ENCODE measurements at regions not wholly inside any gene's neighbourhood (a gene's known extent, or its start where the extent isn't known, plus 50 kb on each side); places are given as distances from the start of the nearest gene placed in this dataset.
A peak's percentile ranks its signal among the peaks of the same experiment; 100 is the strongest.

DNA sequence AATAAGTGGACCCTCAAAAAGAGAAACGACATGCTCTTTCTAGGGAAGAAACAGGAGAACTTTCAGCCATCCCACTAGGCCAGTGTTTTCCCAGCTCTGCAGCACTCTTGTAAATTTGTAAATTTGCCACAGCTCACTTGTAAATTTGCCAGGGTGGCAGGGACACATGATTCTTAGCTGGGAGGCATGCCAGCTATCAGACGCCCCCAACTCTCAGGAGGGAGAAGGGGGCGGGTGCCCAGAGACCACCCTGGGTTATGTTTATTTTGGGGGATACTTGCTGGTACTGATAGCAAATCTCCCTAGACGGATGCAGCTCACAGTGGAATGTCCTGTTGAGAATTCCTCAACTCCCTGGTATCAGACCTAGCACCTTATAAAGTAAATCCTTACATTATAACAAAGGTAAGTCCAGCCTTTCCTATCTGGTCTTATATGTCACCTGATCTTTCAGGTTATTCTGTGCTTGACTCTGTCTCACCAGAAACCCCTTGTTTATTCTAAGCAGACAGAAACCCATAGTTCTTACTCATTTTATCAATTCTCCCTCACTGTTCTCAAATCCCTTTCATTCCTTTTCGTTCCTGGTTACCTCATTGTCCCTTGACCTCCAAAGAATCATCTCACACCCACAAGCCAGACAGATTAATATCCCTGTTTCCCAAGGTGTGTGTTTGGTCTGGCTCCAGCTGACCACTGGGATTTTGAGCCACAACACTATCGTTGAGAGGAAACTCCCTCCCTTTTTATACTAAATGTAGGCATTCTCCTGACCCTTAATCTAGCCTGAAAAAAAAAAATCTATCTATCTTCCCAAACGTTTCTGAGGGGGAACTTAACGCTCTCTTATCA lies 69.3 kb upstream of the HMGA2 start:
- Mint-ChIP-seq H3K27ac (no peak overlapping the region), H3K9me3 (no peaks in the 10 kb centered on the region), H3K4me1 (ENCODE audit: low read depth) (peaks cover 18% of the 10 kb centered on the region), H3K27me3 (ENCODE audit: low read depth) (peaks cover 48% of the 10 kb centered on the region), H3K36me3 (ENCODE audit: insufficient read depth in 2 of 2) (no peaks in the 10 kb centered on the region), H3K4me3 (no peak overlapping the region)
- ATAC-seq (replicated peaks in 1 of 2) = no peak
- no peak for DNase-seq

DNA sequence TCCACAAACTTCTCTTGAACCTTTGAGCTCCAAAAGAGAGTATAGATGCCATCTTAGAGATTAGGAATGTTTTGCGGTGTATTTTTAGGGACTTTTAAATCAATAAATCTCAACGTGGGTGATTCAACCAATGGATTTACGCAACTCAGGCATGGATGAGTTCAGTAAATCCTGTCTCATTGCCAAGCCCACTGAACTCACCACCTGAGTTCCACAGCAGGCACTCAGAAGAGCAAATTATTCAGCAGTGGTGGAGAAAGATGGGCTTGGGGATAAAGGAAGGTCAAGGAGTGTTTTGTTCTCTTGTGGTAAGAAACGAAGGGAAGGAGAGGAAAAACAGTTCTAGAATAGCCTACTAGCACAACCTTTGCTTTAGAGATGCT lies 68.7 kb upstream of the HMGA2 start:
- H3K4me3 Mint-ChIP-seq = no peak overlapping the region
- no peak overlapping the region for H3K27ac Mint-ChIP-seq
- no peaks in the 10 kb centered on the region for H3K36me3 Mint-ChIP-seq (ENCODE audit: insufficient read depth in 2 of 2)
- H3K9me3 Mint-ChIP-seq = no peaks in the 10 kb centered on the region
- H3K4me1 Mint-ChIP-seq (ENCODE audit: low read depth) = peaks cover 18% of the 10 kb centered on the region
- H3K27me3 Mint-ChIP-seq (ENCODE audit: low read depth) = peaks cover 52% of the 10 kb centered on the region
- no peak for DNase-seq
- no peak for ATAC-seq (replicated peaks in 1 of 2)

DNA sequence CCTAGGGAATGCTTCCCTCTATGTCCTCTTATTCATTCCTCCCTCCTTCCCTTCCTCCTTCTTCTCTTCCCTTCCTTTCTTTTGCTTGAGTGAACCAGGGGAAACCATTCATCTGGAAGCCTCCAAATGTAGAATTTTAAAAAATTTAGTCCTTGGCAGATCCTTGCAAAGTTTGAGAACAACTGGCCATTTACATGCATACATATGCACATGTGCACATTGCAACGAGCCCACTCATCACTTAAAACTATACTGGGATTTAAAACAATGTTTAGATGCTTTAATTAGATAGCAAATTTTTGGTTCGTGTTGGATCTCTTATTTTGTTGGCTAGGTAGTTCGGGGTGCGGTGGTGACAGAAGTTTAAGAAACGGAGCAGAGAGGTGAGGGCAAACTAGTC lies 68.0 kb upstream of the HMGA2 start:
- H3K27ac Mint-ChIP-seq = no peak overlapping the region

DNA sequence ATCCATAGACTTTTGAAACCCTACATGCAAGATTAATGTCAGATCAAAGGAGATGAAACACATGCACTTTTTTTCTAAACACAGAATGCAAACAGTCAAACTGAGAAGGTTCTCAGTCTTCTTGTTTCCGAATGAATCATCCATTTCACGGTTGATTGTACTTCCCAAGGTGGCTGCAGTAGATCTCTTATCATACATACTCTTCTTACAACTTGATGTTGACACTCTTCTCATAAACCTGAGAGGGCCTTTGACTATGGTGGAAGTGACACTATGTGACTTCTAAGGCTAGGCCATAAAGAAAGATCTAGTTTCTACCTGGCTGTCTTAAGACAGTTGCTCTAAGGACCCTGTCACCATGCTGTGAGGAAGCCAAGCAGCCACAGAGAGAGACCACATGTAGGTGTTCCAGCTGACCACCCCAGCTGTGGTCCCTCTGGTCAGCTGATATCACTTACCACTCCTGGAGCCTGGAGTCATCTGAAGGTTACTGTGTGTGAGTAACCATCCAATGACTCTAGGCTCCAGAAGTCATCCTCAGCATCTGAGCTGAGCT lies 67.2 kb upstream of the HMGA2 start:
- no peak overlapping the region for H3K27ac Mint-ChIP-seq
- H3K9me3 Mint-ChIP-seq = no peaks in the 10 kb centered on the region
- H3K4me1 Mint-ChIP-seq (ENCODE audit: low read depth) = peaks cover 18% of the 10 kb centered on the region
- H3K36me3 Mint-ChIP-seq (ENCODE audit: insufficient read depth in 2 of 2) = no peaks in the 10 kb centered on the region
- DNase-seq = peak; percentile 34 to 55
- peaks cover 59% of the 10 kb centered on the region for H3K27me3 Mint-ChIP-seq (ENCODE audit: low read depth)
- ATAC-seq (replicated peaks in 1 of 2) = peak; percentile 90 to 93
- no peak overlapping the region for H3K4me3 Mint-ChIP-seq

More for the DNA sequence above, 68.0 kb upstream of the HMGA2 start:
- no peaks in the 10 kb centered on the region for H3K9me3 Mint-ChIP-seq
- no peak for DNase-seq
- H3K36me3 Mint-ChIP-seq (ENCODE audit: insufficient read depth in 2 of 2) = no peaks in the 10 kb centered on the region
- no peak overlapping the region for H3K4me3 Mint-ChIP-seq
- peaks cover 59% of the 10 kb centered on the region for H3K27me3 Mint-ChIP-seq (ENCODE audit: low read depth)
- no peak for ATAC-seq (replicated peaks in 1 of 2)
- H3K4me1 Mint-ChIP-seq (ENCODE audit: low read depth) = peaks cover 18% of the 10 kb centered on the region

DNA sequence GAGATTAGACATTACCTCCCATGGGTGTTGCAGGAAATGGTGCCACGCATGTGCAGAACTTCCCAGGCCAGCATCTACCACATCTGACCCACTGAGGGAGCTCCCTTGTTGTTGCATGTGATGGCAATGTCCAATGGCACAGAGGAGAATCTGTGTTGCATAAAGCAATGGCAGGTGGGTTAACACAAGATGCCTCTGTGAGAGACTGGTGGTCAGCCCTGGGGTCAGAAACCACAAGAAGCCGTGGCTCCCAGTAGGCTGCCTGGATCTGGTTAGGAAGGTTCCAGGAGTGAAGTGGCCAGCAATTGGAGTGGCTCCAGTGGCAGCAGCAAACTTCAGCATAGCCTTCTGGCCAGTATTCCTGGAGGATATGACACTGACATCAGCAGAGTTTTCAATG lies 65.9 kb upstream of the HMGA2 start:
- Mint-ChIP-seq H3K27ac (no peak overlapping the region), H3K4me1 (ENCODE audit: low read depth) (peaks cover 18% of the 10 kb centered on the region), H3K27me3 (ENCODE audit: low read depth) (peaks cover 56% of the 10 kb centered on the region), H3K36me3 (ENCODE audit: insufficient read depth in 2 of 2) (no peaks in the 10 kb centered on the region), H3K9me3 (no peaks in the 10 kb centered on the region), H3K4me3 (no peak overlapping the region)
- DNase-seq (no peak), ATAC-seq (replicated peaks in 1 of 2) (no peak)

DNA sequence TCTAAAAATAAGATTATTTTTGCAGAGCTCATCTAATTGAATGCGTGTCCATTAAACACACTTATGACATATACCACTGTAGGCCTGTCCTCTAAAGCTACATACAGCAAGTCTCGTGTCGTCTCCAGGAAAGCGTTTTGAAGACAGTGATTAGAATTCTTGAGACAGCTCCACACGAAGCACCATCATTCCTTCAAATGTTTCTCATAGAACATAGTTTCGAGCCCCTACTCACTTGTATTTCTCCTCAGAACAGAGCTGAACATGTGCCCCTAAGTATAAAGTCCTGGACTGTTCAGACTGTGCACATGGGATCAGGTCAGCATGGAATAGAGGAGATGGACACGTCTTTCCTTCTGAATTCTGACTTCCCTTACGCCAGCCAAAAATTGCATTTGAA lies 64.5 kb upstream of the HMGA2 start:
- no peaks in the 10 kb centered on the region for H3K36me3 Mint-ChIP-seq (ENCODE audit: insufficient read depth in 2 of 2)
- H3K9me3 Mint-ChIP-seq = no peaks in the 10 kb centered on the region
- peaks cover 18% of the 10 kb centered on the region for H3K4me1 Mint-ChIP-seq (ENCODE audit: low read depth)
- H3K27me3 Mint-ChIP-seq (ENCODE audit: low read depth) = peaks cover 44% of the 10 kb centered on the region
- ATAC-seq (replicated peaks in 1 of 2) (no peak), DNase-seq (no peak)
- H3K4me3 Mint-ChIP-seq = no peak overlapping the region
- no peak overlapping the region for H3K27ac Mint-ChIP-seq

DNA sequence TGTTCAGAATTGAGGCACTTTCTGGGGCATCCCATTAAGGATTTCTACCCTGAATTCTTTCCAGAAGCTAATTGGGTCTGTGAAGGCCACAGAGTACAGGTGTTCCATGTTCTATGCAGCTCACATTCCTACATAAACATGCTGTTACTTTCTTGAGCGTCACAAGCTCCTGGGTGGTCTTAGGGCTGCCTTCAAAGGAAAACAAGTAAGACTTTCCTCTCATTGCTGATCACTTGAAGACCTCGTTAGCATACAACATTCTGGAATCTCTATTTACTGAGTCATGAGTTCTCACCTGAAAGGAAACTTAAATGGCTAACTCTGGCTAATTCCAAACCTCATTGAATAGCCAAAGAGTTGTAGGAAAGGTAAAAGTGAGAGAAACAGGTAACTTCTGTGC lies 63.0 kb upstream of the HMGA2 start:
- H3K9me3 Mint-ChIP-seq = no peaks in the 10 kb centered on the region
- no peak for DNase-seq
- peaks cover 15% of the 10 kb centered on the region for H3K4me1 Mint-ChIP-seq (ENCODE audit: low read depth)
- no peak for ATAC-seq (replicated peaks in 1 of 2)
- H3K36me3 Mint-ChIP-seq (ENCODE audit: insufficient read depth in 2 of 2) = no peaks in the 10 kb centered on the region
- H3K4me3 Mint-ChIP-seq = no peak overlapping the region
- H3K27ac Mint-ChIP-seq = no peak overlapping the region
- peaks cover 37% of the 10 kb centered on the region for H3K27me3 Mint-ChIP-seq (ENCODE audit: low read depth)

DNA sequence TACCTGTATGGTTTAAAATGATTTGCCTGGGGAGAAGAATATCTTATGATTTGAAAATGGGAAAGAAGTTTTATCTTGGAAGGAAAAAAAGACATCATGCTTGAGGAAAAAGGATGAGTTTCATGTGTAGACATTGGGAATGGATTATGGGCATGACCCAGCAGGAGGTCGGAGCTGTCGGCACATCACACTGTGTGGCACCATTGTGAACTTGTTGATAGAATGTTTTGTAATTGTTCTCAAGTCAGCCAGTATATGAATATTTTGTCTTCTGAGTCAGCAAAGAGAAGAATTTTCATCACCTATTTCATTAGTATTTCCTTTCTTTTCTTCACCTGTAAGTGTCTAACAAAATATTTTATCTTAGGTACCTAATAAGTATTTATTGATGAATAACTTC lies 60.0 kb upstream of the HMGA2 start:
- no peak overlapping the region for H3K4me3 Mint-ChIP-seq
- H3K36me3 Mint-ChIP-seq (ENCODE audit: insufficient read depth in 2 of 2) = no peaks in the 10 kb centered on the region
- DNase-seq (no peak), ATAC-seq (replicated peaks in 1 of 2) (no peak)
- peaks cover 33% of the 10 kb centered on the region for H3K27me3 Mint-ChIP-seq (ENCODE audit: low read depth)
- H3K27ac Mint-ChIP-seq = no peak overlapping the region
- H3K4me1 Mint-ChIP-seq (ENCODE audit: low read depth) = no peaks in the 10 kb centered on the region
- no peaks in the 10 kb centered on the region for H3K9me3 Mint-ChIP-seq

DNA sequence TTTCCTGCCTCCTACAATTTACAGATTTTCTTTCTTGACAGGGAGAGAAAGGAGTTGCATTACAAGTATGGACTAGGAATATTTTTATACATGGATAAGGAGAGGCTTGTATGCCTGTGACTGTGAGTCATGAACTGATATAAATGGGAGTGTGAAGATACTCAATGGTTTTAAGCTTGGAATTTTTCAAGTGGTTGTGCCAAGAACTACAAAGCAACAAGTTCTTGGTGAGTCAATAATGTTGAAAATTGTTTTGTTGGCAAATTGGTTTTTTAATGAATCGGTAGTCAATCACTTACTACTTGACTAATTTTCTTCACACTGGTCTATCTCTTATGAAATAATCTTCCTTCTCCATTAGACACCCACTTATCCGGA lies 58.9 kb upstream of the HMGA2 start:
- ATAC-seq (replicated peaks in 1 of 2) (no peak), DNase-seq (no peak)
- Mint-ChIP-seq H3K27me3 (ENCODE audit: low read depth) (peaks cover 28% of the 10 kb centered on the region), H3K36me3 (ENCODE audit: insufficient read depth in 2 of 2) (no peaks in the 10 kb centered on the region), H3K4me3 (no peak overlapping the region), H3K27ac (no peak overlapping the region), H3K4me1 (ENCODE audit: low read depth) (no peaks in the 10 kb centered on the region), H3K9me3 (no peaks in the 10 kb centered on the region)

DNA sequence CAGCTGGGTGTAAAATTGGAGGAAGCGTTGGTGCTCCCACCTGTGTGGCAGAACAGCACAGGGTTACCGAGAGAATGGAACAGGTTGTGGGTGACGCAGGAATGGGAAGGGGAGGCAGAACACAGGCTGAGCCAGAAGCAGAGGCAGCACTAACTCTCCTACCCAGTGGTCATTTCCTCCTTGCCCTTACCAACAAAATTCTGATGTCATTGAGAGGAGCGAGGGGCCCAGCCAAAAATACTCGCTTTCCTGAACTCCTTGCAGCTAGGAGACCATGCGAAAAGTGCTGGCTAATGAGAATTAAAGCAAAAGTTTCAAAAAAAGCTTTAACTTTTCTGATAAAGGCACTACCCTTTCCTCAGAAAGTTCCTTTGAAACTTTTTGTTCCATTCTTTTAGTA lies 54.4 kb upstream of the HMGA2 start:
- Mint-ChIP-seq H3K27ac (no peak overlapping the region), H3K36me3 (ENCODE audit: insufficient read depth in 2 of 2) (no peaks in the 10 kb centered on the region), H3K4me1 (ENCODE audit: low read depth) (no peaks in the 10 kb centered on the region), H3K4me3 (no peak overlapping the region), H3K27me3 (ENCODE audit: low read depth) (peaks cover 37% of the 10 kb centered on the region), H3K9me3 (peaks cover 0 to 2% of the 10 kb centered on the region in 2 donors)
- DNase-seq (no peak), ATAC-seq (replicated peaks in 1 of 2) (no peak)
